Amygdala (tissue), 56 donors: ENCODE measurements at regions not wholly inside any gene's neighbourhood (a gene's known extent, or its start where the extent isn't known, plus 50 kb on each side); places are given as distances from the start of the nearest gene placed in this dataset.

ENCODE experiments used
- DNase-seq, 56 donors: peaks; one replicate each; lab custom pipeline; 2025; lab: John Stamatoyannopoulos, UW

DNA sequence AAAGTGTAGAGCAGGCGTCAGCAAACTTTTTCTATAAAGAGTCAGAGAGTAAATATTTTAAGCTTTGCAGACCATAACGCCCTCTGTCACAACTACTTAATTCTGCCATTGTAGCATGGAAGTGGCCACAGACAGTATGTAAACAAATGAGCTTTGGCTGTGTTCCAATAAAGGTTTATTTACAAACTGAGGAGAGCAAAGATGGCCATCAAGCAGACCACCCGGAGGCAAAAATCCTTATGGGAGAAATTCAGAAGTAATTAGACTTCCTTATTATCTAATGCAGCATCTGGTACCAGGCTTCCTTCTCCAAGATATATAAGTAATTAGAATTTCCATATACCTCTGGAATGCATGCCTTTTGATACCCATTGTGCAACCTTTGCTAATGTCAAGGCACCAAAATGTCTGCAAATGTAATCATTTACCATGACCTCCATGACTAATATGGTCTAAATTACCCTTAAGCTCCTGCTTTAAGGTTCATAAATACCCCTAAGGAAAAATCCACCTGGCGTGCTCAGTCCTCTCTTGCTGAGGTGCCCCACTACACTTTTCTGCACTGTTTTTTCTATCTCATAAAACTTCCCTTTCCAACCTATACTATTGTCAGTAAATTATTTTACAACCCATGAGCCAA lies 377.8 kb downstream of the MATN1 start:
- no peak for DNase-seq

DNA sequence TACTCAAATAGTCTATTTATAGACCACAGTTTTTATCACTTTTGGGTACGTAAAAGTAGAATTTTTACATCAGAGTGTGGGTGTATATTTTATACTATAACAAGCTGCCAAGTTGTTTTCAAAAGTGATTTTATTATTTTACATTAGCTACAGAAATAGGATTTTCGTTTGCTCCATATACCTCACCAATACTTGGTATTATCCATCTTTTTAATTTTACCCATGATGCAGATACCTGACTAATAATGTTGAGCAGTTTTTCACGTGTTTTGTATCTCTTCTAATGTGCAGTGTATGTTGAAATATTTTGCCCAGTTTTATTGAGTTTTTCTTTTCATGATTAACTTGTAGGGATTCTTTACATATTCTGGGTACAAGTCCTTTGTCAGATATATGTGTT lies 379.8 kb downstream of the MATN1 start:
- no peak for DNase-seq

DNA sequence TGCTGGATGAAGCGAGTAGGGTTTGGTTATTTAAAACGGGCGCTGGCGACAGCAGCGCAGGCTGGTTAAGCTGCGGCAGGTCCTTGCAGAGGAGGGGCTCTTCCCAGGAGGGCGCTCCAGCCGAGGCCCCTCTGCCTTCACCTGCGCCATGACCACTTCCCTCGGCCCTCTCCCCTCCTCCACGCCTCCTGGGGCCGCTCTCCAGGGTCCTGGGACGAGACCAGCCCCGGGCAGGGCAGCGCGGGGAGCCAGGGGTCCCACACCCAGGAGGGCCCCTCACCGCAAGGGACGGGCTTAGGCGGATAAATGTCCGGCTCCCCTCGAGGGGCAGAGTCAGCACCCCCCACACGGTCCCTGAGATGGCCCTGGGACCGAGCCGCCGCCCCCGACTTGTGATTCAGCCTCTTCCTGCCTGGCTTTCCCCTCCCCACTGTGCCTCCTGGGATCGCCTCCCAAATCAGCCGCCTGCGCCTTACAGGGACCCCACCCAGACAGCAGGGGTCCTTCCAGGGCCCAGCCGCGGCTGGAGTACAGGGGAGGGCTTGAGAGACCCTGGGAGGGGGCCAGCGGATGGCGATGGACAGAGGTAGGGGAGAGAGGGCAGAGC lies 380.7 kb downstream of the MATN1 start:
- DNase-seq = no peak

GRCh38 chr1:30340934-30341333 lies 382.5 kb downstream of the MATN1 start:
- no peak for DNase-seq

- no peak for DNase-seq
These were observed 383.5 kb downstream of the MATN1 start for GRCh38 chr1:30339866-30340265.

DNA sequence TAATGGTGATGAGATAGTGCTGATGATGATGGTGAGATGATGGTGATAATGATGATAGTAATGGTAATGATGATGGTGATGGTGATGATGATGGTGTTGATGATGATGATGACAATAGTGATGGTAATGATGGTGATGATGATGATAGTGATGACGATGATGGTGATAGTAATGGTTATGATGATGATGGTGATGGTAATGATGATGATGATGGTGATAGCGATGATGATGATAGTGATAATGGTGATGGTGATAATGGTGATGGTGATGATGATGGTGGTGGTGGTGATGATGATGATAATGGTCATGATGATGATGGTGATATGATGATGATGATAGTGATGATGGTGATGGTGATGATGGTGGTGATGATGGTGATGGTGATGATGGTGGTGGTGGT lies 384.6 kb downstream of the MATN1 start:
- no peak for DNase-seq

DNA sequence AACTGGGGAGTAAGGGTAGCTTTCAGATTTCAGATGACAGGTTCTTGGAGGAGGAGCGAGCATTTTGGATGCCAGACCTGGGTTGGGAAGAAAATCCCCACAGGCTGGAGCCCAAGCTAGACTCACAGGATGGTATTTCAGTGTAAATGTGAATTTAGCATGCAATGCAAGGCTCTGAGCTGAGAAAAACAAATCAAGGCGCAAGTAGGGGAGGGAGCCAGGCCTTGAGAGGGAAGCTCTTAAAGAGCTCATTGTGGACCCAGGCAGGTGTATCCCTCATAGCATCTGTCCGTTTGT lies 386.1 kb downstream of the MATN1 start:
- DNase-seq = no peak

DNA sequence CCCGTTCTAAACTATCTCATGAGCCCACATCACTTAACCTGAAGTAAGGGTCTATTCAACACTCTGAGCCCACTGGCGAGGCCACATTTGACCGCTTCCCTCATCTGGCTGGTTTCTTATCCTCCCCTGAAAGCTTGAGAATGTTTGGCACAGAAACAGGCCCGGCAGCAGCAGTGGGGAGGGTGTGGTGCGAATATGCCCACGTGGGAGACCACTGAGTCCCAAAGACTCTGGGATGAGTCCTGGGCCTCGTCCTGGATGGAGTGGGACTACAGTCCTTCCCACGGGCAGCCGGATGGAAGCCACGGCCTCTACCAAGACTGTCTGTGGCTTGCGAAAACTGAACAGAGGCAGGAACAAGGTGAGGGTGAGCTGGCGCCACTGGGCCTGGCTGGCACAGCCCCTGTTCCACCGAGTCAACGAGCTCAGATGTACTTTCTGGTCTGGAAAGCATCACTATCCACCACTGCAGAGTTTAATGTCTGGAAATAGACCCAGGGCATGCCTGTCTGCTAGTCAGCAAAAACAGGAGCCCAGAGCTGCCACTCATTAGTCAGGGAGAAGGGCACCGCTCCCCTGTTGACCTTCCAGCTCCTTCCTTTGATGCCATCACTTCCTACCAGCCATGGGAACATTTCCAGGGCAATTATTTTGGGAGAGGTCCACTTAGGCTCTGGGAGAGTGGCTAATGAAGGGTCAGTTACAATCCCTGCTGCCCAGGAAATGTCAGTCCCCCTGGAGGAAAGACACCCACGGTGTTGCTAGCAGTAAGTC lies 386.6 kb downstream of the MATN1 start:
- no peak for DNase-seq

- DNase-seq = no peak
These were observed 387.4 kb downstream of the MATN1 start for GRCh38 chr1:30335997-30336390.

GRCh38 chr1:30335389-30335996 lies 387.9 kb downstream of the MATN1 start:
- no peak for DNase-seq

DNA sequence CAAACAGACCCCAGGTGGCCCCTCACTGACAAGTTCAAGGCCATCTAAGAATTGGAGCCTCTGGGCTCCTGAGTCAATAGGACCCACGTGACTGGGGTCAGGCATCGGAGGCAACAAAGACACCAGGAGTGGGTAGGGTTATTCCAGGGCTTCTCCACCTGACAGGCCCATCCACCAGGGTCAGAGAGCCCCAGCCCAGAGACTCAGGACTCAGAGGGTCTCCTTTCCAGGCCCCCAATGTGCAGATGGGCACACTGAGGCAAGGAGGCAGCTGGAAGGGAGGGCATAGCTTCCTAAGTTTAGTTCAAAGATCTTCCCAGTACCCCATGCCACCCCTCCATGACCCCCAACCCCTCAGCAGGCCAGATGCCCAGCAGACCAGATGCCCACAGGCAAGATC lies 388.6 kb downstream of the MATN1 start:
- DNase-seq = no peak

DNA sequence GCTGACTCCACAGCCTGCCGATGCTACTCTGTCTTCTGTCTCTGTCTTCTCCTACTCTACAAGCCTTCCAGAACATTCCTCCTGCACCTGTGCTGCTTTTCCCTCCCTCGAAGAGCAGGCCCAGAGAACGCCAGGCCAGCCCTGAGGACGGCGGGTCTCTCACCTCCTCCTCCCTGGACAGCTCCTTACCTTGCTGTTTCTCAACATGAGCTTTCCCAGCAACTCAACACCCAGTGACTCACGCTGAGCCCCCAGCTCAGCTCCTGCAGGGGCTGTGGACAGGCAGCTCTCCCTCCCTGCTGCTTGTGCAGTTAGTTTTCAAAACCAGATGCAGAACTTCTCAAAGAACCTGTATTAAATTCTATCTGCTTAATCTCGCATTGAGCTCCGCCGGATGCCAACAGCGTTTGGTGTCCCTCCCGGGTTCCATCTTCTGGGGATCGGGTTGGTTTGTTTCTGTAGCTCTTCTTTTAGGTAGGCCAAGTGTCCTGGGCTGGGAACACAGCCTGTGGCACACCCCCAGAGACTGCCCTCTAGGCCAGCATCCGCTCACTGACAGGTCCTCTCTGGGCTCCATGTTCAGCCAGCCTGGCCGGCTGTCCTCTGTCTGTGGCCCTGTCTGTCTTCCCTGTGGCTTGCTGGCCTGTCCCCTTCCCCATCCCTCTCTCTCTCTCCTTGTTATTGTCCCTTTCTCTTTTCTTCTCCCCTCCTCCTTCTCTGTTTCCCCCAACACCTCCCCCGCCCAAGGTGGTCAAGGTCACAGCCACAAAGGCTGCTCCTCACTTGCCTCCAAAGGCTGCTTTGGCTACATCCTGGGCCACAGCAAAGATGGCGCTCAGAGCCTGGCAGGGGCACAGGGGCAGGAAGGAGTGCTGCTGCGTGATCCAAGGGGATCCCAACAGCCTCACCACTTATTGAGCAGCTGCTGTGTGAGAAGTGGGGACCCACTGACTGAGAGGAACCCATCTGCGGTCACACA lies 391.0 kb downstream of the MATN1 start:
- no peak for DNase-seq

GRCh38 chr1:30331415-30332065 lies 391.8 kb downstream of the MATN1 start:
- DNase-seq = no peak

DNA sequence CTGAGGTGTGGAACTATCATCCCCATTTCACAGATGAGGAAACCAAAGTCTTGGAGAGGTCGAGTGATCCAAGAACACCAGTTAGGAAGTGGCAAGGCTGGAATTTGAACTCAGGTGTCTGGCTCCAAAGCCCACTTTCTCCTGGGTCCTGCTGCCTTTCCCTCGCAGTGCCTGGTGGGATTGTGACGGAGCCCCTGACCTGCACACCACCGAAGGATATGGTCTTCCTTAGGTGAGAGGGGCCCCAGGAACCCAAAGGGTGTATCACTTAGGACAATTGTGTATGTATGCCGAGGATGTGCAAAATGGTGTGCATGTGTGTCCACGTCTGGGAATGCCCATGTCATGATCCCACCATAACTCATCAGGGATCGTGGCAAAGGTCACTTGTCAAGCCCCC lies 392.7 kb downstream of the MATN1 start:
- no peak for DNase-seq

DNA sequence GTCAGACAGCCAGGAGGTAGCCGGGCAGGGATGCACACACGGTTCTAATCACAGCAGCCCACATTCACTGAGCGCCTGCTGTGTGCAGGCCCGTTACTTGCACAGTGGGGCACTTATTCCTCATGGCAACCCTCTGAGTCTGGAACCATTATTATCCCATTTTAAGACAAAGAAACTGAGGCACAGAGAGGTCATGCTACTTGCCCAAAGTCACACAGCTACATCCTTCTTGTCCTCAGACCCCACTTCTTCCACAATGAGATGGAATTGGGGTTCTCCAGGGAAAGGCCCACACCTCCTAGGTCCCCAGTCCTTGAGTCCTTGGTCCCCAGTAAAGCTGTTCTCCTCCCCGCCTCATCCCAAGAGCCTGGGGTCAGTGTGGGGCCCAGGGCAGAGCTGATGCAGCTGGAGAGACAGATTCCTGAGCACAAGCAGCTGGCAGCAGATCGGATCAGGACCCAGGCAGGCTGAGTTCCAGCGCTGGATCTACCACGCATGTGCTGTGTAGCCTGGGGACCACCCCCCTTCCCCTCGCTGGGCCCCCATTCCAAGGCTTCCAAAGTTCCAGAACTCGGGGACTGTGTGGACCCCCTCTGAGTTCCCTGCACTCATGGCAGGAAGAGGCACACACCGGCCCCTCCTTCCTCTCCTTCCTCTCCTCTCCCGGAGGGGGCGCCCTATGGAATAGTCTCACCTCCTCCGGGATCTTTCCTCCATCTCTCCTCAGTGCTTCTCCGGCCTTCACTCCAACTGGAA lies 393.4 kb downstream of the MATN1 start:
- no peak for DNase-seq

DNA sequence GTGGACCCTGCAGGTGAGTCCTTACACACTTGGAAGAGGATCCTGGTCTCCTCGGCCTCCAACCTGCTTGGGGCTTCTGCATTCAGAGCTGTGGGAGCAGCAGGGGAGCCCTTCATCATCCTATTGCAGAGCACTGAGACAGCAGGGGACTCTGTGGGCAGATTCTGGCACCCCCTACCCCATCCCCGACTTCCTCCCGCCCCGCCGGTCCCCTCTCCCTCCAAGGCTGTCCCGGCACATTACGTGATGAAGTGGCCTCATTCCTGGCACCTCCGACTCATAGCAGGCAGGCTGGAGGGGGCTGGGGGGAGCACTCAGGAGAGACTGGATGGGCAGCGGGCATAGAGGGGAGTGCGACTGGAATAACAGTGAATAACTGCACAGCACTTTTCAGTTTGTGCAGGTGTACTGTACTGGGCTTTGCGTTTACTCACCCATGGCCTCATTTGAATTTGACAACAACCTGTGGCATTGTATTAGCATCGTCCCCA lies 394.1 kb downstream of the MATN1 start:
- no peak for DNase-seq

DNA sequence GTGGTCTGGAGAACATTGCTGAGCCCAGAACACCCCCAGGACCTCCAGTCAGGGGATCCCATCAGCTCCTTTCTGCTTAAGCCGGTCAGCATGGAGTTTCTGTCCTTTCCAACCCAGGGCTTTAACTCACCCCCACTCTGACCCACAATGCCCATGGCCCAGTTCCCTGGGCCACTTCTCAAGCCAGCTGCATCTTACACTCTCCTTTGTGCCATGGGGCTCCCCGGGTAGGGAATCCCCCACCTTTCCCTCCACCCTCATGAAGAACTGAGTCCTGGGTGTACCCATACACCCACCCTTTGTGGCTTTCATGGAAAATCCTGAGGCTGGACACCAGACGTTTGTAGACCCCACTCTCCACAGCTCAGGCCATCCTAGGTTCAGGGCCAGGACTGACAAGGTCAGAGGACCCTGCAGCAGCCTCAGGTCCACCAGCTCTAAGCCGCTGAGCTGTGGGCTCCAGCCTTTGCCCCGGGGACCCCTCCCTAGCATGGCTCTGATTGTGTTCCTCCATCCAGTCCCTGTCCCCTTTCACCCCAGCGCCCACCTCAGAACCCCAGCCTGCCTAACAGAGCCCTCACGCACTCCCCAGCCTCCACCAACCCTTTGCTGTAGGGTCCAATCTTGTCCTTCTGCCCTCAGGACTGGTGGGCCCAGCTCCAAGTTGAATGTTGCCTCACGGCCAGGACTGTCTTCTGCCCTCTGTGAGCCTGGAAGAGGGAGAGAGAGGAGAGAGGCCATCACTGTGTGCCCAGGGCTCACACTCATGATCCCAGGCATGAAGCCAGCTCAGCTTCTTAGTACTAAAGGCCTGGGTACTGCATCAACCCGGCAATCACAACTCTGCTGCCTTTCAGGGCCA lies 394.8 kb downstream of the MATN1 start:
- no peak for DNase-seq

DNA sequence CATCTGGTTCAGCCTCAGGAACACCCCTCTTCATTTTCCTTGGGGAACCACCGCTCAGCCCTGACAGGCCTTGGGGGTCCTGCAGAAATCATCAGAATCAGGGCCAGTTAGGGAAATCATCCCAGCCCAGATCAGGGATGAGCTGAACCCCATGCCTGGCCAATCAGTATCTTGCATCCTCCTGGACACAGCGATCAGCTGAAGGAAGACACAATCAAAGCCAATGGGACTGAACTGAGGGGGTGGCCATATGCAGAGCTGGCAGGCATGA lies 395.4 kb downstream of the MATN1 start:
- DNase-seq = no peak
